A549 (cell line): ENCODE measurements at regions not wholly inside any gene's neighbourhood (a gene's known extent, or its start where the extent isn't known, plus 50 kb on each side); places are given as distances from the start of the nearest gene placed in this dataset.

Source experiments
- ATAC-seq, 2 experiments: fragments of 200-7000 bp in 1 of 2; fragments of >200 bp in 1 of 2; cut with Nextera tagmentation in 1 of 2; cut with Tn5 transposase in 1 of 2; 3 replicates each; pipeline versions ENCODE4 v1.8.0 to v1.9.1; 2018 to 2020; ENCODE audit warnings: mild to moderate bottlenecking in 1 of 2, moderate library complexity in 1 of 2
- CTCF ChIA-PET: fragments of 300-600 bp; sonication (Branson Sonifier 250); formaldehyde crosslinking; extraction: SDS; loops from one replicate; lab custom pipeline; 2021; ENCODE audit warnings: antibody characterized with exemption, inconsistent platforms; lab: Yijun Ruan, JAX
- POLR2A ChIA-PET: fragments of 350-600 bp; formaldehyde crosslinking; extraction: SDS; loops from one replicate; lab custom pipeline; 2021; ENCODE audit warnings: antibody characterized with exemption, inconsistent platforms; lab: Yijun Ruan, JAX
- DNase-seq, 2 experiments: peaks; one replicate each; pipeline versions ENCODE4 v3.0.0 to v3.0.0-alpha.2; 2011 to 2016; ENCODE audit warnings: low read depth in 1 of 2, low spot score in 1 of 2
- FAIRE-seq: peaks from 2 replicates; lab custom pipeline; 2011; peaks lifted over from hg19 to GRCh38; lab: Jason Lieb, UNC
- H3K27ac ChIP-seq, 2 experiments: fragments of >200 bp; sonication (Bioruptor Twin); formaldehyde crosslinking; 3 replicates each; pipeline ENCODE4 v1.5.1; 2016 to 2017
- H3K4me1 ChIP-seq: fragments of >200 bp; sonication (Bioruptor Twin); formaldehyde crosslinking; 3 replicates; pipeline ENCODE4 v1.6.1; 2016
- H3K4me2 ChIP-seq: fragments of >200 bp; sonication (Bioruptor Twin); formaldehyde crosslinking; 3 replicates; pipeline ENCODE4 v1.6.1; 2016
- H3K4me3 ChIP-seq: fragments of >200 bp; sonication (Bioruptor Twin); formaldehyde crosslinking; 3 replicates; pipeline ENCODE4 v1.5.1; 2016
- H3K9me3 ChIP-seq: fragments of >200 bp; sonication (Bioruptor Twin); formaldehyde crosslinking; 3 replicates; pipeline ENCODE4 v1.6.1; 2016
- ATOH8 ChIP-seq: fragments of 250-450 bp; sonication (Bioruptor Pico); IDR thresholded peaks from 2 replicates; pipeline ENCODE4 v1.5.0; 2020; ENCODE audit warnings: low read depth, mild to moderate bottlenecking, moderate library complexity
- BCL3 ChIP-seq: fragments of >200 bp; sonication (Bioruptor Twin); formaldehyde crosslinking; IDR thresholded peaks from 3 replicates; pipeline ENCODE4 v1.6.1; 2016
- CBX8 ChIP-seq: fragments of 200-600 bp; sonication (generic); IDR thresholded peaks from 2 replicates; pipeline ENCODE4 v1.6.1; 2016
- CEBPB ChIP-seq, 2 experiments: fragments of >200 bp in 1 of 2; sonication (Bioruptor Twin) in 1 of 2; formaldehyde crosslinking in 1 of 2; IDR thresholded peaks; 2 replicates each; pipeline ENCODE4 v1.6.1; 2012 to 2016
- CHD4 ChIP-seq: fragments of 200-600 bp; sonication (generic); IDR thresholded peaks from 2 replicates; pipeline ENCODE4 v1.6.1; 2016; ENCODE audit warnings: antibody characterized with exemption, mild to moderate bottlenecking, borderline replicate concordance
- EHMT2 ChIP-seq: fragments of 200-600 bp; sonication (generic); IDR thresholded peaks from 2 replicates; pipeline ENCODE4 v1.6.1; 2016; ENCODE audit warnings: antibody characterized with exemption, low read depth, mild to moderate bottlenecking, moderate library complexity
- FOSL2 ChIP-seq, 2 experiments: fragments of 450-650 bp in 1 of 2; fragments of >200 bp in 1 of 2; sonication (Bioruptor Twin) in 1 of 2; formaldehyde crosslinking; IDR thresholded peaks; 2 replicates each; pipeline versions ENCODE4 v1.5.0 to v1.6.1; 2016 to 2020; ENCODE audit warnings: mild to moderate bottlenecking in 1 of 2, moderate library complexity in 1 of 2
- HDAC2 ChIP-seq: fragments of 200-600 bp; sonication (generic); IDR thresholded peaks from 2 replicates; pipeline ENCODE4 v1.6.1; 2016
- HOXA7 ChIP-seq: fragments of 250-450 bp; sonication (Bioruptor Pico); IDR thresholded peaks from 2 replicates; pipeline ENCODE4 v1.5.0; 2020; ENCODE audit warnings: mild to moderate bottlenecking, moderate library complexity
- HOXB5 ChIP-seq: fragments of 250-450 bp; sonication (Bioruptor Pico); IDR thresholded peaks from 2 replicates; pipeline ENCODE4 v1.5.0; 2020; ENCODE audit warnings: mild to moderate bottlenecking, moderate library complexity
- PBX3 ChIP-seq: IDR thresholded peaks from 2 replicates; pipeline ENCODE4 v1.6.1; 2012
- POLR2A ChIP-seq: IDR thresholded peaks from 2 replicates; pipeline ENCODE4 v1.6.1; 2012; ENCODE audit warnings: mild to moderate bottlenecking, low read length
- POLR2AphosphoS2 ChIP-seq: conservative IDR thresholded peaks from 2 replicates; pipeline ENCODE4 v1.6.1; 2012; ENCODE audit warnings: low read length, improper control_type of control experiment, inconsistent platforms
- RARB ChIP-seq: fragments of 250-450 bp; sonication (Bioruptor Pico); IDR thresholded peaks from 2 replicates; pipeline ENCODE4 v1.8.0; 2021; ENCODE audit warnings: mild to moderate bottlenecking, moderate library complexity
- SREBF2 ChIP-seq: fragments of 450-650 bp; IDR thresholded peaks from 2 replicates; pipeline ENCODE4 v1.6.1; 2014; ENCODE audit warnings: mild to moderate bottlenecking, moderate library complexity
- TFCP2L1 ChIP-seq: fragments of 250-450 bp; sonication (Bioruptor Pico); IDR thresholded peaks from 2 replicates; pipeline ENCODE4 v1.5.0; 2021; ENCODE audit warnings: mild to moderate bottlenecking
- TP53 ChIP-seq: fragments of 250-450 bp; sonication (Bioruptor Pico); IDR thresholded peaks from 2 replicates; pipeline ENCODE4 v1.5.0; 2021; ENCODE audit warnings: mild to moderate bottlenecking, moderate library complexity
- USF2 ChIP-seq: fragments of 450-650 bp; IDR thresholded peaks from 2 replicates; pipeline ENCODE4 v1.6.1; 2014; ENCODE audit warnings: antibody characterized with exemption
- ZFP36 ChIP-seq: fragments of 450-650 bp; IDR thresholded peaks from 2 replicates; pipeline ENCODE4 v1.6.1; 2014; ENCODE audit warnings: borderline replicate concordance; ENCODE audit not compliant: partially characterized antibody
- WGBS: methylation state at CpG from one replicate; pipeline ENCODE4 v1.1.6; 2017; ENCODE audit errors: missing lambda C conversion rate; 5-methylcytosine and 5-hydroxymethylcytosine counted together
- TF ChIP-seq, protein P1 (sequence below): fragments of >200 bp; sonication (Bioruptor Twin); formaldehyde crosslinking; IDR thresholded peaks from 3 replicates; pipeline ENCODE4 v1.5.1; 2016
- TF ChIP-seq, protein P2 (sequence below): fragments of >200 bp; sonication (Bioruptor Twin); formaldehyde crosslinking; IDR thresholded peaks from 2 replicates; pipeline ENCODE4 v1.6.1; 2016

DNA sequence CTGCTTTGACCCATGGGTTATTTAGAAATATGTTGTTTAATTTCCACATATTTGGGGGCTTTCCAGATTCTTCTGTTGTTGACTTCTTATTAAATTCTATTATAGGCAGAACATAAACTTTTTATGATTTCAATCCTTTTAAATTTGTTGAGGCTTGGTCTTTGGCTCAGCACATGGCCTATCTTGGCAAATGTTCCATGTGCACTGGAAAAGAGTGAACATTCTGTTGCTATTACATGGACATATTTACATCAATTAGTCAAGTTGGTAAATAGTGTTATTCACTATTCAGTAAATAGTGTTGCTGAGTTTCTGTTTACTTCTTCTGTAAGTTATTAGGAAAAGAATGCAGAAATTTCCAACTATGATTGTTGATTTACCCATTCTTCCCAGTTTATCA lies 75.4 kb downstream of the ETS2 start:
- Histone ChIP-seq H3K9me3 (peaks cover 5% of the 10 kb centered on the region; the same call in 1 of the 3 replicates), H3K4me1 (no peaks in the 10 kb centered on the region), H3K4me2 (no peak overlapping the region), H3K27ac (no peak overlapping the region), H3K4me3 (no peak overlapping the region)
- POLR2A ChIA-PET: no interaction called here
- TF ChIP-seq CHD4: no peak
- TF ChIP-seq, protein P1, sequence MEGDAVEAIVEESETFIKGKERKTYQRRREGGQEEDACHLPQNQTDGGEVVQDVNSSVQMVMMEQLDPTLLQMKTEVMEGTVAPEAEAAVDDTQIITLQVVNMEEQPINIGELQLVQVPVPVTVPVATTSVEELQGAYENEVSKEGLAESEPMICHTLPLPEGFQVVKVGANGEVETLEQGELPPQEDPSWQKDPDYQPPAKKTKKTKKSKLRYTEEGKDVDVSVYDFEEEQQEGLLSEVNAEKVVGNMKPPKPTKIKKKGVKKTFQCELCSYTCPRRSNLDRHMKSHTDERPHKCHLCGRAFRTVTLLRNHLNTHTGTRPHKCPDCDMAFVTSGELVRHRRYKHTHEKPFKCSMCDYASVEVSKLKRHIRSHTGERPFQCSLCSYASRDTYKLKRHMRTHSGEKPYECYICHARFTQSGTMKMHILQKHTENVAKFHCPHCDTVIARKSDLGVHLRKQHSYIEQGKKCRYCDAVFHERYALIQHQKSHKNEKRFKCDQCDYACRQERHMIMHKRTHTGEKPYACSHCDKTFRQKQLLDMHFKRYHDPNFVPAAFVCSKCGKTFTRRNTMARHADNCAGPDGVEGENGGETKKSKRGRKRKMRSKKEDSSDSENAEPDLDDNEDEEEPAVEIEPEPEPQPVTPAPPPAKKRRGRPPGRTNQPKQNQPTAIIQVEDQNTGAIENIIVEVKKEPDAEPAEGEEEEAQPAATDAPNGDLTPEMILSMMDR: no peak
- TF ChIP-seq FOSL2 (IDR thresholded peaks at IDR 0.05): no peak
- TF ChIP-seq FOSL2 (CRISPR knock-in tag; IDR thresholded peaks at IDR 0.05): 0 out of 2 replicates have a peak, but pooled peaks have one; percentile 5
- no peak for TF ChIP-seq USF2
- TF ChIP-seq TP53 (CRISPR knock-in tag): no peak
- TF ChIP-seq, protein P2, sequence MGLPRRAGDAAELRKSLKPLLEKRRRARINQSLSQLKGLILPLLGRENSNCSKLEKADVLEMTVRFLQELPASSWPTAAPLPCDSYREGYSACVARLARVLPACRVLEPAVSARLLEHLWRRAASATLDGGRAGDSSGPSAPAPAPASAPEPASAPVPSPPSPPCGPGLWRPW: no peak
- FAIRE-seq: no peak
- CTCF ChIA-PET: interaction anchor here (0.6 kb wide), 1 partner anchor 37 kb away, joined by 3 read pairs; no protein-coding TSS in a partner anchor
- DNase-seq: no peak
- ATAC-seq: no peak

- DNase-seq (no peak), ATAC-seq (no peak), FAIRE-seq (no peak)
- no peak overlapping the region for H3K4me3 ChIP-seq
- ChIA-PET POLR2A (no interaction called here), CTCF (interaction anchor here (1.5 kb wide), 1 partner anchor 8 kb away, joined by 4 read pairs; no protein-coding TSS in a partner anchor)
- no peak for TF ChIP-seq HOXB5
- TF ChIP-seq HDAC2: no peak
- no peak for TF ChIP-seq HOXA7 (CRISPR knock-in tag)
- no peak for TF ChIP-seq TP53 (CRISPR knock-in tag)
- TF ChIP-seq CBX8: no peak
- no peak for TF ChIP-seq USF2
- no peak for TF ChIP-seq TFCP2L1
- no peak for TF ChIP-seq PBX3
- no peak for TF ChIP-seq BCL3
- TF ChIP-seq CEBPB (IDR thresholded peaks at IDR 0.05): no peak
- no peak for TF ChIP-seq SREBF2
- TF ChIP-seq ATOH8 (CRISPR knock-in tag): no peak
- TF ChIP-seq RARB: no peak
- TF ChIP-seq POLR2AphosphoS2: no peak
- no peak for TF ChIP-seq POLR2A
- no peak for TF ChIP-seq EHMT2
- no peak for TF ChIP-seq ZFP36
- H3K4me2 ChIP-seq: no peak overlapping the region
- no peak overlapping the region for H3K27ac ChIP-seq
- no peaks in the 10 kb centered on the region for H3K4me1 ChIP-seq
- WGBS: 83% methylated on average over 6 of the region's 6 CpGs
- H3K9me3 ChIP-seq: peaks cover 5% of the 10 kb centered on the region; the same call in 1 of the 3 replicates
These were observed 74.8 kb downstream of the ETS2 start for GRCh38 chr21:38880577-38880966.
